Body of pancreas (tissue), 4 donors: ENCODE measurements at regions not wholly inside any gene's neighbourhood (a gene's known extent, or its start where the extent isn't known, plus 50 kb on each side); places are given as distances from the start of the nearest gene placed in this dataset.
A peak's percentile ranks its signal among the peaks of the same experiment; 100 is the strongest.

Experiments used
- ATAC-seq: fragments of 150-250 bp; one replicate; pipeline ENCODE4 v1.9.1; 2016
- DNase-seq, 4 donors: peaks; one replicate each; pipeline ENCODE4 v3.0.0-alpha.2; 2019
- H3K27ac ChIP-seq, 4 donors: fragments of 200-600 bp; sonication (generic); 1 replicate in 3 of 4; 2 replicates in 1 of 4; pipeline versions ENCODE4 v1.5.1 to v1.6.1; 2016 to 2019; ENCODE audit warnings: mild to moderate bottlenecking in 1 of 4, mixed read lengths in 1 of 4, moderate library complexity in 1 of 4
- H3K27me3 ChIP-seq, 2 donors: fragments of 200-600 bp; sonication (generic); one replicate each; pipeline ENCODE4 v1.6.0; 2016; ENCODE audit warnings: mild to moderate bottlenecking in 1 of 2
- H3K36me3 ChIP-seq, 2 donors: fragments of 200-600 bp; sonication (generic); replicated peaks in 1 of 2; 2 replicates each; pipeline ENCODE4 v1.5.1; 2016; ENCODE audit warnings: low read depth in 2 of 2; ENCODE audit not compliant: insufficient read depth in 1 of 2
- H3K4me1 ChIP-seq: fragments of 200-600 bp; sonication (generic); one replicate; pipeline ENCODE4 v1.6.0; 2016
- H3K4me3 ChIP-seq, 2 donors: fragments of 200-600 bp; sonication (generic); 1 replicate in 1 of 2; 2 replicates in 1 of 2; pipeline ENCODE4 v1.5.1; 2016 to 2019
- H3K9me3 ChIP-seq, 3 donors: fragments of 200-600 bp; sonication (generic); 1 replicate in 2 of 3; 2 replicates in 1 of 3; pipeline ENCODE4 v1.5.1; 2016
- POLR2A ChIP-seq, 3 donors: fragments of 450-650 bp; IDR thresholded peaks; one replicate each; pipeline ENCODE4 v1.6.1; 2016; ENCODE audit warnings: antibody characterized with exemption in 3 of 3, mild to moderate bottlenecking in 2 of 3
- WGBS, 2 donors: methylation state at CpG; one replicate each; pipeline ENCODE4 v1.1.5; 2017; 5-methylcytosine and 5-hydroxymethylcytosine counted together
- intact Hi-C: fragments of 100-400 bp; cut with DNase I; formaldehyde crosslinking; loops from one replicate; pipeline ENCODE4 v1.15.1; 2023
- TF ChIP-seq, protein P1 (sequence below), 7 experiments: fragments of 450-650 bp in 4 of 7; fragments of 200-600 bp in 3 of 7; sonication (generic) in 3 of 7; IDR thresholded peaks; one replicate each; pipeline ENCODE4 v1.5.1; 2016 to 2019; ENCODE audit warnings: antibody characterized with exemption in 7 of 7

DNA sequence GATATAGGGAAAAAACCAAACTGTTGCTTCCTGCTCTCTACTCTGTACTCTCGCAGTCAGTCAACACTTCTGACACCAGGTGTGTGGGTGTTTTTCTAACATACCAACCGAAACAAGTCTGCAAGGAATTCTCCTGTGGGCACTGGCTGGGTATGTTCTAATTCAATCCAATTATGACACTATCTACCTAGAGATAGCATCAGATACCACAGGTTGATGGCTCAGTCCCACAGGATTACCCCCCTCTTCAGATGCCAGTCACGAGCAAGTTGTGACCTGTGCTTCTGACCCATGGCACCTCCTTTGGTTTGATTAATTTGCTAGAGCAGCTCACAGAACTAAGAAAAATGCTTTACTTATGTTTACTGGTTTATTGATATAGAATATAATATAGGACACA lies 78.3 kb downstream of the DYRK2 start:
- intact Hi-C loops, result no loop called here
- ATAC-seq (no peak), DNase-seq (no peak)
- Histone ChIP-seq H3K4me3 (no peak overlapping the region), H3K36me3 (no peaks in the 10 kb centered on the region), H3K27me3 (no peaks in the 10 kb centered on the region), H3K27ac (no peak overlapping the region), H3K4me1 (peaks cover 20% of the 10 kb centered on the region), H3K9me3 (no peaks in the 10 kb centered on the region)
- no peak for TF ChIP-seq POLR2A (IDR thresholded peaks at IDR 0.05)
- TF ChIP-seq, protein P1, sequence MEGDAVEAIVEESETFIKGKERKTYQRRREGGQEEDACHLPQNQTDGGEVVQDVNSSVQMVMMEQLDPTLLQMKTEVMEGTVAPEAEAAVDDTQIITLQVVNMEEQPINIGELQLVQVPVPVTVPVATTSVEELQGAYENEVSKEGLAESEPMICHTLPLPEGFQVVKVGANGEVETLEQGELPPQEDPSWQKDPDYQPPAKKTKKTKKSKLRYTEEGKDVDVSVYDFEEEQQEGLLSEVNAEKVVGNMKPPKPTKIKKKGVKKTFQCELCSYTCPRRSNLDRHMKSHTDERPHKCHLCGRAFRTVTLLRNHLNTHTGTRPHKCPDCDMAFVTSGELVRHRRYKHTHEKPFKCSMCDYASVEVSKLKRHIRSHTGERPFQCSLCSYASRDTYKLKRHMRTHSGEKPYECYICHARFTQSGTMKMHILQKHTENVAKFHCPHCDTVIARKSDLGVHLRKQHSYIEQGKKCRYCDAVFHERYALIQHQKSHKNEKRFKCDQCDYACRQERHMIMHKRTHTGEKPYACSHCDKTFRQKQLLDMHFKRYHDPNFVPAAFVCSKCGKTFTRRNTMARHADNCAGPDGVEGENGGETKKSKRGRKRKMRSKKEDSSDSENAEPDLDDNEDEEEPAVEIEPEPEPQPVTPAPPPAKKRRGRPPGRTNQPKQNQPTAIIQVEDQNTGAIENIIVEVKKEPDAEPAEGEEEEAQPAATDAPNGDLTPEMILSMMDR (IDR thresholded peaks at IDR 0.05), result no peak
- 79 to 84% methylated on average over 3 of the region's 3 CpGs for WGBS, 2 donors

DNA sequence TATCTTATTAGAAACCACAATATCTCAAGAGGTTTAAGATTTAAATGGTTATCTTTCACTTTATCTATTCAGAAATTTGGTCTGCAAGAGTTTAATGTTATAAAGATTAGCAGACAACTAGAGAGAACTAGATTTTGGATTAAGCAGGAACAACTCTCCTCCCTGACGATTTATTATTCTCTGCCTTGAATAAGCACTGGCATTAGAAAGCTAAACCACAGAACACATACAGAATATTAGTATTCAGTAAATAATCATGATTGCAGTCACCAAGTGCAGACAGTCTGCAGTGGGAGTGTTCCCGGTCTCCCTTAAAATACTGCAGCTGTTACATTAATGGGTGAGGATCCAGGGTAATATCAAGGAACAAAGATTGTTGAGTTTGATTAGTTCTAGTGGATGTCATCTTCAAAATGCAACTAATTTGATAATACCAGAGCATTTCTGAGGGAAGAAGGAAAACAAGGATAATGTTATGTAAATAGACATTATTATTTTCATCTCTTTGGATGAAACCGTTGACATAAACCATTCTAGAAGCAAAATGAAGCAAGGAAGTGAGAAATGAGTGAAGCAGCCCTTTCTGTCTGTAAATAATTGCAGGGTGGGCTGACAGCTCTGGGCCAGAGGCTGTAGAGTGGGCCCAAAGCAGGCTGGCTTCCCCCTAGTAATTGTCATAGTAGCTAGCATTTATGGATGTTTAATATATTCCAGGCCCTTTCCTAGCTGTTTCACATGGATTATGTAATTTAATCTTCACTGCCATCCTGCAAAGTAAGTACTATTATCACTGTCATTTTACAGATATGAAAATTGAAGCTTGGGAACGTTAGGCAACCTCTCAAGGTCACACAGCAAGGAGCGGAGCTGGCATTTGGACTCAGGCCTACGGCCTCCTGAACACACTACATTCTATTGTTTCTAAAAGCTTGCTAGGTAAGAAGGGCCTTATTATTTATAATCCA lies 79.4 kb downstream of the DYRK2 start:
- DNase-seq (peak; percentile 33 to 64 (median 46)), ATAC-seq (peak; percentile 77)
- Histone ChIP-seq H3K27me3 (no peaks in the 10 kb centered on the region), H3K4me3 (no peak overlapping the region), H3K36me3 (no peaks in the 10 kb centered on the region), H3K9me3 (no peaks in the 10 kb centered on the region), H3K27ac (peak overlapping the region in 3 of 4 donors; percentile 43 to 51 (median 44)), H3K4me1 (peaks cover 15% of the 10 kb centered on the region)
- TF ChIP-seq, protein P1 (IDR thresholded peaks at IDR 0.05), result no peak
- TF ChIP-seq POLR2A (IDR thresholded peaks at IDR 0.05), result no peak
- intact Hi-C loops, result no loop called here
- 38 to 46% methylated on average over 6 of the region's 6 CpGs for WGBS, 2 donors

DNA sequence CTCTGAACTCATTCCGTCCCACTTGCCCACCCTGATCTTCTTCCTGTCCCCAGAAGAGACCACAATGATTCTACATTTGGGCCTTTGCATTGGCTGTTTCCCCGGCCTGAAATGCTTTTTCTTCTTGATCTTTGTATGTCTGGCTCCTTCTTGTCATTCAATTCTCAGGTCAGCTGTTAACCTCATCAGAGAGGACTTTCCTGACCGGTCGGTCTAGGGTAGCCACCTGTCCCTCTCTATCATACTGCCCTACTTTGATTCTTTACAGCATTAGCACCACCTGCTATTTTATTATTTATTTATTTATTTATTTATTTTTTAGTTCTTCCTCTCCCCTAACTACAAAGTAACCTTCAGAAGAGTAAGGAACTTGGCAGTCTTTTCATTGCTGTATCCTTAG lies 84.3 kb downstream of the DYRK2 start:
- intact Hi-C loops, result no loop called here
- H3K27me3 ChIP-seq, result no peaks in the 10 kb centered on the region
- no peaks in the 10 kb centered on the region for H3K36me3 ChIP-seq
- no peak overlapping the region for H3K4me3 ChIP-seq
- TF ChIP-seq, protein P1 (IDR thresholded peaks at IDR 0.05), result no peak
- no peak for TF ChIP-seq POLR2A (IDR thresholded peaks at IDR 0.05)
- H3K9me3 ChIP-seq, result no peaks in the 10 kb centered on the region
- peaks cover 11% of the 10 kb centered on the region for H3K4me1 ChIP-seq
- ATAC-seq, result no peak
- 93% methylated on average over 4 of the region's 4 CpGs for WGBS, 2 donors
- DNase-seq, result no peak
- no peak overlapping the region for H3K27ac ChIP-seq

DNA sequence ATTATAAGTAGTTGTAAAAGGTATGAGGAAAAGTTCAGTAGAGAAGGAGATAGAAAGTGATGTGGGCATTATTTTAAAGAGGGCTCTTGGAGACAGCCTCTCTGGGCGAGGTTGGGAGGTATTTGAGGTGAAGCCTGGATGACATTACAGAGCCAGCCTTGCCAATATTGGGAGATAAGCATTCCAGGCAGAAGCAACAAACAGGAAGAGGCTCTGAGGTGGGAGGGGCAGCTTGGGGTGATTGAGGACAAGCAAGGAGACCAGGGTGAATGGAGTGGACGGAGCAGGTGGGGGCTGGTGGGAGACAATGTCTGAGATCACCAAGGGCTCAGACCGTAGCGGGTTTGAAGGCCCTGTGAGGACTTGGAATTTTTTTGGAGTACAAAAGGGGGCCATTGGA lies 87.3 kb downstream of the DYRK2 start:
- no peaks in the 10 kb centered on the region for H3K36me3 ChIP-seq
- DNase-seq, result no peak

More for the DNA sequence above, 87.3 kb downstream of the DYRK2 start:
- Histone ChIP-seq H3K4me3 (no peak overlapping the region), H3K27me3 (no peaks in the 10 kb centered on the region), H3K9me3 (no peaks in the 10 kb centered on the region), H3K4me1 (no peaks in the 10 kb centered on the region), H3K27ac (no peak overlapping the region)
- 88 to 89% methylated on average over 4 of the region's 4 CpGs for WGBS, 2 donors
- intact Hi-C loops, result no loop called here
- TF ChIP-seq POLR2A (IDR thresholded peaks at IDR 0.05), result no peak
- TF ChIP-seq, protein P1 (IDR thresholded peaks at IDR 0.05), result no peak
- ATAC-seq, result no peak
